Aorta (tissue), 5 donors: ENCODE measurements at regions not wholly inside any gene's neighbourhood (a gene's known extent, or its start where the extent isn't known, plus 50 kb on each side); places are given as distances from the start of the nearest gene placed in this dataset.
"Not testable (repeated sequence)": the region's sequence is repeated elsewhere in the genome, so short reads cannot be mapped to it uniquely, and the experiment has no call there.

Experiments used
- ATAC-seq: fragments of 200-7000 bp; cut with Tn5 transposase; one replicate; pipeline ENCODE4 v1.9.1; 2022; ENCODE audit warnings: moderate library complexity; ENCODE audit not compliant: low FRiP score
- DNase-seq, 2 donors: peaks; one replicate each; pipeline ENCODE4 v3.0.0-alpha.2; 2020
- H3K27ac ChIP-seq, 2 donors: one replicate each; pipeline ENCODE4 v1.5.1; 2013; ENCODE audit warnings: low read length in 2 of 2, mild to moderate bottlenecking in 2 of 2, moderate library complexity in 2 of 2, control low read depth in 1 of 2, inconsistent platforms in 1 of 2, low read depth in 1 of 2
- H3K27me3 ChIP-seq, 2 donors: one replicate each; pipeline ENCODE4 v1.6.1; 2013; ENCODE audit warnings: control low read depth in 1 of 2, low read length in 1 of 2, mild to moderate bottlenecking in 1 of 2, moderate library complexity in 1 of 2; ENCODE audit not compliant: insufficient read depth in 2 of 2, control insufficient read depth in 1 of 2
- H3K36me3 ChIP-seq, 2 donors: one replicate each; pipeline ENCODE4 v1.6.1; 2013; ENCODE audit warnings: control low read depth in 1 of 2, low read length in 1 of 2, mild to moderate bottlenecking in 1 of 2; ENCODE audit not compliant: insufficient read depth in 2 of 2, control insufficient read depth in 1 of 2
- H3K4me1 ChIP-seq, 2 donors: one replicate each; pipeline ENCODE4 v1.6.1; 2013; ENCODE audit warnings: low read length in 2 of 2, control low read depth in 1 of 2, mild to moderate bottlenecking in 1 of 2, moderate library complexity in 1 of 2; ENCODE audit not compliant: insufficient read depth in 2 of 2, control insufficient read depth in 1 of 2
- H3K4me3 ChIP-seq, 2 donors: one replicate each; pipeline ENCODE4 v1.5.1; 2013; ENCODE audit warnings: low read length in 2 of 2, control low read depth in 1 of 2, mild to moderate bottlenecking in 1 of 2
- H3K9me3 ChIP-seq: one replicate; pipeline ENCODE4 v1.6.1; 2013; ENCODE audit warnings: mild to moderate bottlenecking, low read length; ENCODE audit not compliant: control insufficient read depth
- WGBS, 2 donors: extraction: QIAGEN DNeasy Blood & Tissue Kit; methylation state at CpG; one replicate each; pipeline ENCODE4 v1.1.7; 2013; 5-methylcytosine and 5-hydroxymethylcytosine counted together
- intact Hi-C, 2 donors: fragments of 100-400 bp; cut with DNase I; formaldehyde crosslinking; loops; one replicate each; pipeline versions ENCODE4 v1.14.2 to v1.15.0; 2022
- donor health status: healthy with polysubstance abuse.
- donor health status: Bipolar disorder and iron deficiency.
- donor health status: DM: no; HTN: no; CAD: no.
- donor health status: DM: no; HTN: no; CAD: no.
- donor health status: DM: yes; HTN: yes; CAD: no.

DNA sequence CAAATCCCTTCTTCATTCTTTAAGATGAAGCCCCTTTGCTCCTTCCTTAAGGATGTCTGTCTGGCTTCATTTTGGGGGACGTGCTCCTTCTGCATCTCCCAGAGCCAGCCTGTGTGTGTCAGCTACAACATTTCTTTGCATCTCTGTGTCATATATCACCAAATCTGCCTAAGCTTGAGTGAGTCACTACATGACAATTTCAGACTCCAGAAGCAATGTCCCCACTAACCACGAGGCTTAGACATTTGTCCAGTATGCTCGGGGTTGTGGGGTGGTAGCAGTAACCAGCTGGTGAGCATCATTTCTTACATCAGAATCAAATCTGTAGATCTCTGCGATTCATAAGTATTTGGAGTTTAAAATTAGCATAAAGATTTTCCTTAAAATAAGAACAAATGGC lies 54.1 kb upstream of the USP14 start:
- ATAC-seq, H3K27ac ChIP-seq, DNase-seq, H3K9me3 ChIP-seq, H3K27me3 ChIP-seq, H3K4me1 ChIP-seq, H3K36me3 ChIP-seq, intact Hi-C loops, H3K4me3 ChIP-seq: not testable (repeated sequence)
- WGBS, 2 donors: 55 to 64% methylated on average over 3 to 4 of the region's 4 CpGs

DNA sequence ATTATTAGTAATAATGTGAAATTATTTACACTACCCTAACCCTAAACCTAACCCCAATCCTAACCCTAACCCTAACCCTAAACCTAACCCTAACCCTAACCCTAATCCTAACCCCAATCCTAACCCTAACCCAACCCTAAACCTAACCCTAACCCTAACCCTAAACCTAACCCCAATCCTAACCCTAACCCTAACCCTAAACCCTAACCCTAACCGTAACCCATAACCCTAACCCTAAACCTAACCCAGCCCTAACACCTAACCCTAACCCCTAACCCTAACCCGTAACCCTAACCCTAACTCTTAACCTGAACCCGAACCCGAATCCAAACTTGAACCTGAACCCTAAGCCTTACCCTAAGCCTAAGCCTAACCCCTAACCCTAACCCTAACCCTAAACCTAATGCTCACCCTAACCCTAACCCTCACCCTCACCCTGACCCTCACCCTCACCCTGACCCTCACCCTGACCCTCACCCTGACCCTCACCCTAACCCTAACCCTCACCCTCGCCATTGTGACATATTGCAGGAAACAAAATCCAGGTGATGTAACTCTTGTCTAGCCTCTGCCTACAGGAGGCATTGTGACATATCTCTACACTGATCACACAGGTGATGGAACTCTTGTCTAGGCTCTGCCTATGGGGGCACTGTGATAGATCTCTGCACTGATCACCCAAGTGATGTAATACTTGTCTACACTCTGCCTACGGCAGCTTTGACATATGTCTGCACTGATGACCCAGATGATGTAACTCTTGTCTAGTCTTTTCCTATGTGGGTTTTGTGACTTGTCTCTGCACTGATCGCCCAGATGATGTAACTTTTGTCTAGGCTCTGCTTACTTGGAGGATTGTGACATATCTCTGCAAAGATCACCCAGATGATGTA lies 53.0 kb upstream of the USP14 start:
- H3K4me3 ChIP-seq, intact Hi-C loops, DNase-seq, H3K36me3 ChIP-seq, H3K9me3 ChIP-seq, ATAC-seq, H3K4me1 ChIP-seq, H3K27ac ChIP-seq, H3K27me3 ChIP-seq: not testable (repeated sequence)
- 88 to 91% methylated on average over 7 of the region's 7 CpGs for WGBS, 2 donors

DNA sequence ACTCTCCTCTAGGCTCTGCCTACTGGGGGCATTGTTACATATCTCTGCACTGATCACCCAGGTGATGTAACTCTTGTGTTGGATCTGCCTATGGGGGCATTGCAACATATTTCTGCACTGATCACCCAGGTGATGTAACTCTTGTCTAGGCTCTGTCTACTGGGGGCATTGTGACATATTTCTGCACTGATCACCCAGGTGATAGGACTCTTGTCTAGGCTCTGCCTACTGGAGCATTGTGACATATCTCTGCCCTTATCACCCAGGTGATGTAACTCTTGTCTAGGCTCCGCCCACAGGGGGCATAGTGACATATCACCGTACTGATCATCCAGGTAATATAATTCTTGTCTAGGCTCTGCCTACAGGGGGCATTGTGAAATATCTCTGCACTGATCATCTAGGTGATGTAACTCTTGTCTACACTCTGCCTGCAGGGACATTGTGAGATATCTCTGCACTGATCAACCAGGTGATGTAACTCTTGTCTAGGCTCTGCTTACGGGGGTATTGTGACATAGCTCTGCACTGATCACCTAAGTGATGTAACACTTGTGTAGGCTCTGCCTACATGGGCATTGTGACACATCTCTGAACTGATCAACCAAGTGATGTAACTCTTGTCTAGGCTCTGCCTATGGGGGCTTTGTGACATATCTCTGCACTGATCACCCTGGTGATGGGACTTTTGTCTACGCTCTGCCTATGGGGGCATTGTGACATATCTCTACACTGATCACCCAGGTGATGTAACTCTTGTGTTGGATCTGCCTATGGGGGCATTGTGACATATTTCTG lies 52.1 kb upstream of the USP14 start:
- H3K4me3 ChIP-seq, ATAC-seq, intact Hi-C loops, DNase-seq, H3K4me1 ChIP-seq, H3K36me3 ChIP-seq, H3K9me3 ChIP-seq, H3K27ac ChIP-seq, H3K27me3 ChIP-seq: not testable (repeated sequence)
- 79 to 82% methylated on average over 4 of the region's 4 CpGs for WGBS, 2 donors

DNA sequence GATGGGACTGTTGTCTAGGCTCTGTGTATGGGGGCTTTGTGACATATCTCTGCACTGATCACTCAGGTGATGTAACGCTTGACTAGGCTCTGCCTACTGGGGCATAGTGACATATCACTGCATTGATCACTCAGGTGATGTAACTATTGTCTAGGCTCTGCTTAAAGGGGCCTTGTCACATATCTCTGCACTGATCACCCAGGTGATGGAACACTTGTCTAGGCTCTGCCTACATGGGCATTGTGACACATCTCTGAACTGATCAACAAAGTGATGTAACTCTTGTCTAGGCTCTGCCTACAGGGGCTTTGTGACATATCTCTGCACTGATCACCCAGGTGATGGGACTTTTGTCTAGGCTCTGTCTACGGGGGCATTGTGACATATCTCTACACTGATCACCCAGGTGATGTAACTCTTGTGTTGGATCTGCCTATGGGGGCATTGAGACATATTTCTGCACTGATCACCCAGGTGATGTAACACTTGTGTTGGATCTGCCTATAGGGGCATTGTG lies 51.4 kb upstream of the USP14 start:
- DNase-seq, H3K36me3 ChIP-seq, H3K9me3 ChIP-seq, H3K4me1 ChIP-seq, H3K4me3 ChIP-seq, intact Hi-C loops, H3K27ac ChIP-seq, H3K27me3 ChIP-seq: not testable (repeated sequence)
- peak; percentile 59 for ATAC-seq
- WGBS, 2 donors: 49 to 58% methylated on average over 2 of the region's 2 CpGs

DNA sequence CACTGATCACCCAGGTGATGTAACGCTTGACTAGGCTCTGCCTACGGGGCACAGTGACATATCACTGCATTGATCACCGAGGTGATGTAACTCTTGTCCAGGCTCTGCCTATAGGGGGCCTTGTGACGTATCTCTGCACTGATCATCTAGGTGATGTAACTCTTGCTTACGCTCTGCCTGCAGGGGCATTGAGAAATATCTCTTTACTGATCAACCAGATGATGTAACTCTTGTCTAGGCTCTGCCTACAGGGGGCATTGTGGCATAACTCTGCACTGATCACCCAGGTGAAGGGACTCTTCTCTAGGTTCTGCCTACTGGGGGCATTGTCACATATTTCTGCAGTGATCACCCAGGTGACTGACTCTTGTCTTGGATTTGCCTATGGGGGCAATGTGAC lies 50.9 kb upstream of the USP14 start:
- H3K27me3 ChIP-seq, intact Hi-C loops, H3K9me3 ChIP-seq, H3K36me3 ChIP-seq, H3K4me1 ChIP-seq, DNase-seq, H3K27ac ChIP-seq, H3K4me3 ChIP-seq: not testable (repeated sequence)
- ATAC-seq: peak; percentile 3
- 74 to 77% methylated on average over 5 of the region's 5 CpGs for WGBS, 2 donors

DNA sequence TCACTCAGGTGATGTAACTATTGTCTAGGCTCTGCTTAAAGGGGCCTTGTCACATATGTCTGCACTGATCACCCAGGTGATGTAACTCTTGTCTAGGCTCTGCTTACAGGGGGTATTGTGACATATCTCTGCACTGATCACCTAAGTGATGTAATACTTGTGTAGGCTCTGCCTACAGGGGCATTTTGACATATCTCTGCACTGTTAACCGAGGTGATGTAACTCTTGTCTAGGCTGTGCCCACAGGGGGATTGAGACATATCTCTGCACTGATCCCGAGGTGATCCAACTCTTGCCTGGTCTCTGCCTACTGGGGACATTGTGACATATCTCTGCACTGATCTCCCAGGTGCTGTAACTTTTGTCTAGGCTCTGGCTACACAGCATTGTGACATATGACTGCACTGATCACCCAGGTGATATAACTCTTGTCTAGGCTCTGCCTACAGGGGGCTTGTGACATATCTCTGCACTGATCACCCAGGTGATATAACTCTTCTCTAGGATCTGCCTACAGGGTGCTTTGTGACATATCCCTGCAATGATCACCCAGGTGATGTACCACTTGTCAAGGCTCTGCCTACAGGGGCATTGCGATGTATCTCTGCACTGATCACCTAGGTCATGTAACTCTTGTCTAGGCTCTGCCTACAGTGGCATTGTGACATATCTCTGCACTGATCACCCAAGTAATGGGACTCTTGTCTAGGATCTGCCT lies 50.3 kb upstream of the USP14 start:
- H3K27ac ChIP-seq, DNase-seq, H3K4me1 ChIP-seq, intact Hi-C loops, H3K9me3 ChIP-seq, H3K27me3 ChIP-seq, H3K4me3 ChIP-seq, H3K36me3 ChIP-seq: not testable (repeated sequence)
- WGBS, 2 donors: 36 to 40% methylated on average over 1 of the region's 3 CpGs
- ATAC-seq: peak; percentile 90
